ENCODE measurements at regions not wholly inside any gene's neighbourhood (a gene's known extent, or its start where the extent isn't known, plus 50 kb on each side); places are given as distances from the start of the nearest gene placed in this dataset.

DNA sequence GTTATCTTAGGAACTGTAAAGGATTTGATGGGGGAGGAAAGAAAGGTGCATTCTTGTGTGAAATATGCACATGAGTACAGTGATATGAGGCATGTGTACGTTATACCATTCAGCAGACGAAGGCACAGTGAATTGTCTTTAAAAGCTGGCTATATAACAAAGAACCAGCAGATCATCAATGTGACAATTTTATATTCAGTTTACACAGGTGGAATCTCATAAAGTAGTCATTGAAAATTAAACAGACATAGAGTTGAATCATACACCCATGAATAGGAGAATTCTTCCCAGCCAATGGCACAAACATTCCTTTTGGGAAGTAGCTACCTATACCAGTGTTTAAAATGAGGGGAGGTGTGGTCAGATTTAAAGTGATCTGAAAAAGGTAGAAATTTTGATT lies 470.3 kb downstream of the DSC3 start:
- TF ChIP-seq, protein P1, sequence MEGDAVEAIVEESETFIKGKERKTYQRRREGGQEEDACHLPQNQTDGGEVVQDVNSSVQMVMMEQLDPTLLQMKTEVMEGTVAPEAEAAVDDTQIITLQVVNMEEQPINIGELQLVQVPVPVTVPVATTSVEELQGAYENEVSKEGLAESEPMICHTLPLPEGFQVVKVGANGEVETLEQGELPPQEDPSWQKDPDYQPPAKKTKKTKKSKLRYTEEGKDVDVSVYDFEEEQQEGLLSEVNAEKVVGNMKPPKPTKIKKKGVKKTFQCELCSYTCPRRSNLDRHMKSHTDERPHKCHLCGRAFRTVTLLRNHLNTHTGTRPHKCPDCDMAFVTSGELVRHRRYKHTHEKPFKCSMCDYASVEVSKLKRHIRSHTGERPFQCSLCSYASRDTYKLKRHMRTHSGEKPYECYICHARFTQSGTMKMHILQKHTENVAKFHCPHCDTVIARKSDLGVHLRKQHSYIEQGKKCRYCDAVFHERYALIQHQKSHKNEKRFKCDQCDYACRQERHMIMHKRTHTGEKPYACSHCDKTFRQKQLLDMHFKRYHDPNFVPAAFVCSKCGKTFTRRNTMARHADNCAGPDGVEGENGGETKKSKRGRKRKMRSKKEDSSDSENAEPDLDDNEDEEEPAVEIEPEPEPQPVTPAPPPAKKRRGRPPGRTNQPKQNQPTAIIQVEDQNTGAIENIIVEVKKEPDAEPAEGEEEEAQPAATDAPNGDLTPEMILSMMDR (optimal IDR thresholded peaks at IDR 0.05 in 1 of 3, IDR thresholded peaks at IDR 0.05 in 1 of 3, conservative IDR thresholded peaks at IDR 0.05 in 1 of 3; ENCODE audit: extremely low read depth in 1 of 3, insufficient read depth in 2 of 3, low read length in 3 of 3) = no peak
- TF ChIP-seq EZH2 (IDR thresholded peaks at IDR 0.05; ENCODE audit: low read length) = no peak
- no peaks in the 10 kb centered on the region for H3K9me1 ChIP-seq (ENCODE audit: control insufficient read depth, extremely low read depth, insufficient read depth, low read length)
- no peaks in the 10 kb centered on the region for H3K4me1 ChIP-seq (ENCODE audit: control insufficient read depth, extremely low read depth, insufficient read depth, low read length)
- no peaks in the 10 kb centered on the region for H3K36me3 ChIP-seq (ENCODE audit: control insufficient read depth in 2 of 2, extremely low read depth in 1 of 2, insufficient read depth in 2 of 2, low read length in 2 of 2)
- FAIRE-seq (no peak), DNase-seq (ENCODE audit: low read depth, low spot score) (no peak)
- no peak overlapping the region for H3K27ac ChIP-seq (ENCODE audit: control insufficient read depth, insufficient read depth, low read length)
- H3K79me2 ChIP-seq (ENCODE audit: control insufficient read depth, insufficient read depth, low read length) = no peaks in the 10 kb centered on the region
- no peak overlapping the region for H3K9ac ChIP-seq (ENCODE audit: control insufficient read depth, extremely low read depth, insufficient read depth, low read length)
- no peak overlapping the region for H3K4me3 ChIP-seq (ENCODE audit: control insufficient read depth in 2 of 3, extremely low read depth in 1 of 3, insufficient read depth in 2 of 3, low read depth in 1 of 3, low read length in 3 of 3)
- H2AFZ ChIP-seq (ENCODE audit: control insufficient read depth, low read length) = no peak overlapping the region
- no peaks in the 10 kb centered on the region for H3K9me3 ChIP-seq (ENCODE audit: control insufficient read depth, low read depth, low read length)
- no peak overlapping the region for H3K4me2 ChIP-seq (ENCODE audit: control insufficient read depth, extremely low read depth, insufficient read depth, low read depth, low read length)
- H4K20me1 ChIP-seq (ENCODE audit: control insufficient read depth, extremely low read depth, insufficient read depth, low read length) = no peaks in the 10 kb centered on the region
- no peaks in the 10 kb centered on the region for H3K27me3 ChIP-seq (ENCODE audit: control insufficient read depth, extremely low read depth, insufficient read depth, low read length)
- dilution Hi-C loops (cut with MboI; ENCODE audit: extremely low pct_ligation_motif_present, low sequenced_read_pairs) = no loop called here

DNA sequence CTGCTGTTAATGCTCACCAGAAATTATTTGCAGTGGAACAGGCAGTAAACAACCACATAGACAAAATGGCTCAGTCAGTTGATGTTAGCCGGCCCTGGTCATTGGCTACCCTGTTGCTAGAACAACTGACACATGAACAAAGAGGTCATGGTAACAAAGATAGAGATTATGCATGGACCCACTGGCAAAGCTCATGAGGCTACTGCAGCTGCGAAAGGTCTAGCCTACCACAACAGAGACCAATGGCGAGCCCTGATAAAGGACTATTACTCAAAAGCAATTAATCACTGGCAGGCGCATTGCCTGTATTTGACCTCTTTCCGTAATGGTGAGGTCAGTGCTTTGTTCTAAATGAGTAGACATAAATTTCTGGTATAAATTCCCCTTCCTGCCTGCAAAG lies 474.2 kb downstream of the DSC3 start:
- Histone ChIP-seq H3K9me1 (ENCODE audit: control insufficient read depth, extremely low read depth, insufficient read depth, low read length) (no peaks in the 10 kb centered on the region), H3K9ac (ENCODE audit: control insufficient read depth, extremely low read depth, insufficient read depth, low read length) (no peak overlapping the region), H3K27me3 (ENCODE audit: control insufficient read depth, extremely low read depth, insufficient read depth, low read length) (no peaks in the 10 kb centered on the region), H3K36me3 (ENCODE audit: control insufficient read depth in 2 of 2, extremely low read depth in 1 of 2, insufficient read depth in 2 of 2, low read length in 2 of 2) (no peaks in the 10 kb centered on the region), H4K20me1 (ENCODE audit: control insufficient read depth, extremely low read depth, insufficient read depth, low read length) (no peaks in the 10 kb centered on the region), H3K4me2 (ENCODE audit: control insufficient read depth, extremely low read depth, insufficient read depth, low read depth, low read length) (no peak overlapping the region), H3K4me1 (ENCODE audit: control insufficient read depth, extremely low read depth, insufficient read depth, low read length) (no peaks in the 10 kb centered on the region), H3K4me3 (ENCODE audit: control insufficient read depth in 2 of 3, extremely low read depth in 1 of 3, insufficient read depth in 2 of 3, low read depth in 1 of 3, low read length in 3 of 3) (no peak overlapping the region), H3K27ac (ENCODE audit: control insufficient read depth, insufficient read depth, low read length) (no peak overlapping the region), H2AFZ (ENCODE audit: control insufficient read depth, low read length) (no peak overlapping the region), H3K9me3 (ENCODE audit: control insufficient read depth, low read depth, low read length) (no peaks in the 10 kb centered on the region), H3K79me2 (ENCODE audit: control insufficient read depth, insufficient read depth, low read length) (no peaks in the 10 kb centered on the region)
- TF ChIP-seq, protein P1 (optimal IDR thresholded peaks at IDR 0.05 in 1 of 3, IDR thresholded peaks at IDR 0.05 in 1 of 3, conservative IDR thresholded peaks at IDR 0.05 in 1 of 3; ENCODE audit: extremely low read depth in 1 of 3, insufficient read depth in 2 of 3, low read length in 3 of 3) = no peak
- no peak for TF ChIP-seq EZH2 (IDR thresholded peaks at IDR 0.05; ENCODE audit: low read length)
- FAIRE-seq (no peak), DNase-seq (ENCODE audit: low read depth, low spot score) (no peak)
- dilution Hi-C loops (cut with MboI; ENCODE audit: extremely low pct_ligation_motif_present, low sequenced_read_pairs) = no loop called here

Measured in keratinocyte (primary cell).